Kidney (tissue), 13 donors: ENCODE measurements at regions not wholly inside any gene's neighbourhood (a gene's known extent, or its start where the extent isn't known, plus 50 kb on each side); places are given as distances from the start of the nearest gene placed in this dataset.
"Not testable (repeated sequence)": the region's sequence is repeated elsewhere in the genome, so short reads cannot be mapped to it uniquely, and the experiment has no call there.

Source experiments
- DNase-seq, 5 donors: peaks; one replicate each; pipeline ENCODE4 v3.0.0-alpha.2; 2013 to 2020
- FAIRE-seq: peaks from 2 replicates; lab custom pipeline; 2012; peaks lifted over from hg19 to GRCh38; lab: Jason Lieb, UNC
- H3K27ac ChIP-seq, 2 donors: one replicate each; pipeline ENCODE4 v1.7.0; 2013; ENCODE audit warnings: low read depth in 2 of 2, low read length in 2 of 2, inconsistent platforms in 1 of 2
- H3K27me3 ChIP-seq: one replicate; pipeline ENCODE4 v1.7.1; 2013; ENCODE audit warnings: low read length, inconsistent platforms; ENCODE audit not compliant: control insufficient read depth, insufficient read depth
- H3K36me3 ChIP-seq, 3 donors: one replicate each; pipeline versions ENCODE4 v1.7.0 to v1.7.1; 2013; ENCODE audit warnings: low read length in 3 of 3, control low read depth in 1 of 3, inconsistent platforms in 1 of 3; ENCODE audit not compliant: insufficient read depth in 3 of 3, control insufficient read depth in 2 of 3
- H3K4me1 ChIP-seq, 3 donors: one replicate each; pipeline versions ENCODE4 v1.7.0 to v1.7.1; 2013; ENCODE audit warnings: low read length in 3 of 3, inconsistent platforms in 1 of 3, low read depth in 1 of 3; ENCODE audit not compliant: control insufficient read depth in 2 of 3, insufficient read depth in 2 of 3
- H3K4me3 ChIP-seq, 3 donors: one replicate each; pipeline versions ENCODE4 v1.7.0 to v1.8.1; 2013; ENCODE audit warnings: low read length in 3 of 3, control low read depth in 1 of 3, inconsistent platforms in 1 of 3
- H3K9ac ChIP-seq, 3 donors: one replicate each; pipeline versions ENCODE4 v1.7.0 to v1.7.1; 2013; ENCODE audit warnings: low read length in 3 of 3, control low read depth in 1 of 3, inconsistent platforms in 1 of 3
- H3K9me3 ChIP-seq, 3 donors: one replicate each; pipeline versions ENCODE4 v1.7.0 to v1.7.1; 2013; ENCODE audit warnings: low read length in 3 of 3, control low read depth in 1 of 3, inconsistent platforms in 1 of 3; ENCODE audit not compliant: control insufficient read depth in 2 of 3, insufficient read depth in 1 of 3
- intact Hi-C: fragments of 100-400 bp; cut with DNase I; formaldehyde crosslinking; loops from one replicate; pipeline ENCODE4 v1.11.1; 2022
- TF ChIP-seq, protein P1 (sequence below): IDR thresholded peaks from 3 replicates; pipeline ENCODE4 v1.5.1; 2012; ENCODE audit warnings: mild to moderate bottlenecking, moderate library complexity, borderline replicate concordance; ENCODE audit not compliant: insufficient read depth; ENCODE audit errors: extremely low read depth
- donor health status: control.
- donor health status: control.
- donor health status: control.
- donor health status: control.
- donor health status: control.
- donor health status: DM: yes; HTN: yes; CAD: no.
- donor health status: Normal renal cell carcinoma (clear cell type).

GRCh38 chrX:131874300-131874699 is 148.8 kb upstream of the STK26 start:
- Histone ChIP-seq H3K9ac (no peak overlapping the region), H3K27ac (no peak overlapping the region), H3K9me3 (no peaks in the 10 kb centered on the region), H3K4me3 (no peak overlapping the region), H3K27me3 (peaks cover 7% of the 10 kb centered on the region), H3K36me3 (no peaks in the 10 kb centered on the region), H3K4me1 (no peaks in the 10 kb centered on the region)
- no peak for FAIRE-seq
- intact Hi-C loops = no loop called here
- DNase-seq = no peak
- TF ChIP-seq, protein P1, sequence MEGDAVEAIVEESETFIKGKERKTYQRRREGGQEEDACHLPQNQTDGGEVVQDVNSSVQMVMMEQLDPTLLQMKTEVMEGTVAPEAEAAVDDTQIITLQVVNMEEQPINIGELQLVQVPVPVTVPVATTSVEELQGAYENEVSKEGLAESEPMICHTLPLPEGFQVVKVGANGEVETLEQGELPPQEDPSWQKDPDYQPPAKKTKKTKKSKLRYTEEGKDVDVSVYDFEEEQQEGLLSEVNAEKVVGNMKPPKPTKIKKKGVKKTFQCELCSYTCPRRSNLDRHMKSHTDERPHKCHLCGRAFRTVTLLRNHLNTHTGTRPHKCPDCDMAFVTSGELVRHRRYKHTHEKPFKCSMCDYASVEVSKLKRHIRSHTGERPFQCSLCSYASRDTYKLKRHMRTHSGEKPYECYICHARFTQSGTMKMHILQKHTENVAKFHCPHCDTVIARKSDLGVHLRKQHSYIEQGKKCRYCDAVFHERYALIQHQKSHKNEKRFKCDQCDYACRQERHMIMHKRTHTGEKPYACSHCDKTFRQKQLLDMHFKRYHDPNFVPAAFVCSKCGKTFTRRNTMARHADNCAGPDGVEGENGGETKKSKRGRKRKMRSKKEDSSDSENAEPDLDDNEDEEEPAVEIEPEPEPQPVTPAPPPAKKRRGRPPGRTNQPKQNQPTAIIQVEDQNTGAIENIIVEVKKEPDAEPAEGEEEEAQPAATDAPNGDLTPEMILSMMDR = no peak

GRCh38 chrX:131875827-131876226 is 147.3 kb upstream of the STK26 start:
- H3K9ac ChIP-seq, H3K9me3 ChIP-seq, FAIRE-seq, H3K36me3 ChIP-seq, H3K4me1 ChIP-seq, H3K4me3 ChIP-seq, H3K27me3 ChIP-seq, intact Hi-C loops, DNase-seq, H3K27ac ChIP-seq: not testable (repeated sequence)

- FAIRE-seq = no peak
- no peak overlapping the region for H3K9ac ChIP-seq
- no peak for DNase-seq
- no peak overlapping the region for H3K27ac ChIP-seq
- no peaks in the 10 kb centered on the region for H3K9me3 ChIP-seq
- H3K27me3 ChIP-seq = peaks cover 15% of the 10 kb centered on the region
- intact Hi-C loops = no loop called here
- TF ChIP-seq, protein P1 = no peak
- no peaks in the 10 kb centered on the region for H3K4me1 ChIP-seq
- no peak overlapping the region for H3K4me3 ChIP-seq
- H3K36me3 ChIP-seq = no peaks in the 10 kb centered on the region
These were observed 141.9 kb upstream of the STK26 start for GRCh38 chrX:131881194-131881593.

GRCh38 chrX:131885042-131885441 is 138.1 kb upstream of the STK26 start:
- H3K4me1 ChIP-seq, DNase-seq, H3K36me3 ChIP-seq, FAIRE-seq, H3K27ac ChIP-seq, H3K9ac ChIP-seq, H3K9me3 ChIP-seq, intact Hi-C loops, H3K4me3 ChIP-seq: not testable (repeated sequence)
- H3K27me3 ChIP-seq = peaks cover 15% of the 10 kb centered on the region

DNA sequence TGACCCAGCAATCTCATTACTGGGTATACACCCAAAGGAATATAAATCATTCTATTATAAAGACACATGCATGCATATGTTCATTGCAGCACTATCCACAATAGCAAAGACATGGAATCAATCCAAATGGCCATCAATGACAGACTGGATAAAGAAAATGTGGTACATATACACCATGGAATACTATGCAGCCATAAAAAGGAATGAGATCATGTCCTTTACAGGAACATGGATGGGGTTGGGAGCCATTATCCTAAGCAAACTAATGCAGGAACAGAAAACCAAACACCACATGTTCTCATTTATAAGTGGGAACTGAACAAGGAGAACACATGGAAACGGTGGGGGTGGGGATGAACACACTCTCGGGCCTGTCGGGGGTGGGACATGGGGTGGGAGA is 129.2 kb upstream of the STK26 start:
- H3K27me3 ChIP-seq = peaks cover 21% of the 10 kb centered on the region
- H3K27ac ChIP-seq, H3K36me3 ChIP-seq, H3K4me3 ChIP-seq, intact Hi-C loops, H3K9me3 ChIP-seq, FAIRE-seq, DNase-seq, H3K4me1 ChIP-seq, H3K9ac ChIP-seq: not testable (repeated sequence)
